ENCODE measurements at regions not wholly inside any gene's neighbourhood (a gene's known extent, or its start where the extent isn't known, plus 50 kb on each side); places are given as distances from the start of the nearest gene placed in this dataset.
A peak's percentile ranks its signal among the peaks of the same experiment; 100 is the strongest.

DNA sequence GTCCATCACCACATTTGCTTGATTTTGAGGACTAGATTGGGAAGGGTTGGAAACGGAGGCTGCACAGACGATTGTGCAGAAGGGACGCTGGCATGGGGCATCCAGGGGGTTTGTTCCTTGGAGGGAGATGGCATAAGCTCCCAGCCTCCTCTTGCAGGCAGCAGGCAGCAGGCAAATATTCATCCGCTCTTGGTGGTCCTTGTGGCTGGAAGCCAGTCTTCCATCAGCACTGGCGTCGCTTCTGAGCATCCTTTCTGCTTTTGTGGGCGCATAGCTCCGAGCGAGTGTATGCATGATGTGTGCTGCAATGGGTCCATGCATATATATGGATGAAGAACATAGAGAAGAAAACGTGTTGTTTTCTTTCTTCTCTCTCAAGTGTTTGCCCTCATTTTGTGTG, 166.1 kb upstream of the NTM start:
- no peak for DNase-seq
- Histone ChIP-seq H3K27me3 (ENCODE audit: insufficient read depth, low read depth, severe bottlenecking) (no peaks in the 10 kb centered on the region), H3K9me3 (ENCODE audit: severe bottlenecking) (no peaks in the 10 kb centered on the region), H3K4me3 (ENCODE audit: low read depth, low read length) (no peak overlapping the region), H3K27ac (no peak overlapping the region), H3K36me3 (no peaks in the 10 kb centered on the region)
- TF ChIP-seq, protein P1, sequence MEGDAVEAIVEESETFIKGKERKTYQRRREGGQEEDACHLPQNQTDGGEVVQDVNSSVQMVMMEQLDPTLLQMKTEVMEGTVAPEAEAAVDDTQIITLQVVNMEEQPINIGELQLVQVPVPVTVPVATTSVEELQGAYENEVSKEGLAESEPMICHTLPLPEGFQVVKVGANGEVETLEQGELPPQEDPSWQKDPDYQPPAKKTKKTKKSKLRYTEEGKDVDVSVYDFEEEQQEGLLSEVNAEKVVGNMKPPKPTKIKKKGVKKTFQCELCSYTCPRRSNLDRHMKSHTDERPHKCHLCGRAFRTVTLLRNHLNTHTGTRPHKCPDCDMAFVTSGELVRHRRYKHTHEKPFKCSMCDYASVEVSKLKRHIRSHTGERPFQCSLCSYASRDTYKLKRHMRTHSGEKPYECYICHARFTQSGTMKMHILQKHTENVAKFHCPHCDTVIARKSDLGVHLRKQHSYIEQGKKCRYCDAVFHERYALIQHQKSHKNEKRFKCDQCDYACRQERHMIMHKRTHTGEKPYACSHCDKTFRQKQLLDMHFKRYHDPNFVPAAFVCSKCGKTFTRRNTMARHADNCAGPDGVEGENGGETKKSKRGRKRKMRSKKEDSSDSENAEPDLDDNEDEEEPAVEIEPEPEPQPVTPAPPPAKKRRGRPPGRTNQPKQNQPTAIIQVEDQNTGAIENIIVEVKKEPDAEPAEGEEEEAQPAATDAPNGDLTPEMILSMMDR (IDR thresholded peaks at IDR 0.05; ENCODE audit: low read depth, low read length), result no peak

DNA sequence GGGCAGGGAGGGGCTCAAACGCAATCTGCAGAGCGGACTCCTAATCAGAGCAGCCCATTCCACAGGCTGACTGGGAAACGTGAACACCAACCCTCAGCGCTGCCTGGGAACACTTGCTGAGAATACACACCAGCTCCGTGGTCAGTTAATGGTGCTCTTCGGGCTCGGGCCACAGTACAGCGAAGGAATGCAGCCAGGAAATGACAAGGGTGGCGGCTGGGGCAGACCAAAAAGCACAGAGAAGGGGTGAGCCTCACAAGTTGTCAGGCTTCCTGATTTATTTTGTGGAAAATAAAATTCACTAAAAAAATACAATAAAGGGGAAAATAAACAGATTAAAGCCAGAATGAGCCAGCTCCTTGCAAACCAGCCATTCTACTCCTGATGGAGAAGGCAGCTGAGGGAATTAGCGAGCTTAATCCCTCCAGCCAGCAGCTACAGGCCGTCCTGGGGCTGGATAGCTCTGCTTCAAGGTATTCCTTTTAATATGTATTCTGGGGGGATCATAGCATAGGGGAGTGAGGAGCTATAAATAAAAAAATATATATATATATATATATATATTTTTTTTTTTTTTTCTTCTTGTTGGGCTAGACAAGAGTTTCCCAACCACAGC, 165.5 kb upstream of the NTM start:
- DNase-seq, result peak; percentile 60
- H3K36me3 ChIP-seq, result no peaks in the 10 kb centered on the region
- H3K27ac ChIP-seq, result no peak overlapping the region
- H3K27me3 ChIP-seq (ENCODE audit: insufficient read depth, low read depth, severe bottlenecking), result no peaks in the 10 kb centered on the region
- TF ChIP-seq, protein P1 (IDR thresholded peaks at IDR 0.05; ENCODE audit: low read depth, low read length), result no peak
- no peaks in the 10 kb centered on the region for H3K9me3 ChIP-seq (ENCODE audit: severe bottlenecking)
- no peak overlapping the region for H3K4me3 ChIP-seq (ENCODE audit: low read depth, low read length)

DNA sequence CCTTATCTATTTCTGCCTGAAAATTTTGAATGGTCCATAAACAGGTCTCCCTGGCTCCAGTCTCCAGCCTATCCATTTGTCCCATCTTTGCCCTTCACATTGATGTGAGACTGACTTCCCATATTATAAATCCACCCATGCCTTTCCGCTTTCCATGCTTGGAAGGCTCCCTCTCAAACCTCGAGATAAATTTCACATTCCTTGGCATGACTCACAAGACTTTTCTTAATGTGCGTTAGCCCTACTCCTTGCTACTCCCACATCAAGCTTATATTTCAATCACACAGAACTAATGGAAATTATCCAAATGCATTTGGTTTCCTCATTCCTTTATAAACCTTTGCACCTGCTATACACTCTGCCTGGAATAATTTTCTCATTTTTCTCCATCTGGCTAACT, 163.7 kb upstream of the NTM start:
- Histone ChIP-seq H3K27ac (no peak overlapping the region), H3K9me3 (ENCODE audit: severe bottlenecking) (no peaks in the 10 kb centered on the region), H3K4me3 (ENCODE audit: low read depth, low read length) (no peak overlapping the region), H3K36me3 (no peaks in the 10 kb centered on the region), H3K27me3 (ENCODE audit: insufficient read depth, low read depth, severe bottlenecking) (no peaks in the 10 kb centered on the region)
- no peak for DNase-seq
- TF ChIP-seq, protein P1 (IDR thresholded peaks at IDR 0.05; ENCODE audit: low read depth, low read length), result no peak

DNA sequence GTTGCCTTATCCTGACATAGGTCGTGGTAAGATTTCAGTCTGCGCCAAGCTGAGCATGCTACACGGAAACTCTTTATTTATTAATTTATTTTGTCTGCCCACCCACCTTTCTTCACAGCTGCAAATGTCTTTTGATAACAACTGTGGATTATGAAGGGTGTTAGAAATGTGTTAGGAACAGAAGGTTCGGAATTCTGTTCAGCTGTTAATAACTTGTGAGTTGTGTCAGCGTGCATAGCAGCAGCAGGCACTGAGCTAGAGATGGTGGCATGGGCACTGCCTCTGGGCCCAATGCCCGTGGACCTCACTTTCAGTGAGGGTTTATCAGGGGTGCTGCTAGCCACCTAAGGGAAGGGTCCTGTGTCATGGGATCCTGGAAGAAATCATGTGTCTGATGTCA, 162.5 kb upstream of the NTM start:
- TF ChIP-seq, protein P1 (IDR thresholded peaks at IDR 0.05; ENCODE audit: low read depth, low read length), result no peak
- no peaks in the 10 kb centered on the region for H3K9me3 ChIP-seq (ENCODE audit: severe bottlenecking)
- H3K27ac ChIP-seq, result no peak overlapping the region
- no peaks in the 10 kb centered on the region for H3K27me3 ChIP-seq (ENCODE audit: insufficient read depth, low read depth, severe bottlenecking)
- no peaks in the 10 kb centered on the region for H3K36me3 ChIP-seq
- no peak for DNase-seq
- H3K4me3 ChIP-seq (ENCODE audit: low read depth, low read length), result no peak overlapping the region

DNA sequence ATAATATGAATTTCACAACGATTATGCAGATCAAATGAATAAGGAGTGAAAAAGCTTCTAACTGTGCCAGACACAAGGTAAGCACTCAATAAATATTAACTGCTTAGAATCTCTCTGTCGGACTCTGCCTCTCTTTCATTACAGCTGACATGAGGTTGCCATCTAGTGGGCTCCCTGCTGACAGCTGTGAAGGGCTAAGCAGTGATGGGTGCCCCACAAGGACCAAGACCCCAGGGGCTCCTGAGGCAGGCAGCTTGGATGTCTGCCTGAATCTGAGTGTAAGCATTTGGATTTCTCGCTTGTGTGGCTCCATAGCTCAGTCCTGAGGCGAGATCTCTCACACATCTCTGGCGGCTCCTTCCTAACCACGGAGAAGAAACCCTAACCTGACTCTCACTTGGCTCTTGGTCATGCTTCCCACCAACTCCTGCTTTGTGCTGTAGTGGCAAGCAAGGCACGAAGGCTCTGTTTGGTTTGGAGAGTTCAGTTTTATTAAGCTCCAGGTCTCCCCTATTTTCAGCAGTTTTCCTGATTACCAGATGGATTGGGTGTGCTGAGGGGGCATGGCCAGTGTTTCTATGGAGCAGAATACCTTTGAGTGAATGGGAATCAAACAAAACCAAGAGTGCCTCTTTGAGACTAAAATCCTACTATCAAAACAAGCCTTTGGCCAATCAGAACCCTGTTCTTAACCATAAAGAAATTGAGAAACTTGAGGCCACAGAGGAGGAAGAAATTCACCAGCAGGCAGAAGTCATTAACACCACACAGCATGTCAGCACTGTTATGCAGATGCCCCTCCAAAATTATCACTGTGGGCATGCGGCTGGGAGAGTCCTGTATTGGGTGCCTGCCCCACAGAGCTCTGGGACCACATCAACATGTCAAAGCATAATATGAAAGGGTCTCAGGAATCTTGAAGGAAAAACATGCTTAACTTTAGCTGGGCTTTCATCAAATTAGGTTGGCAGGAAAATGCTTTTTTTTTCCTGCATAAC, 152.8 kb upstream of the NTM start:
- TF ChIP-seq, protein P1 (IDR thresholded peaks at IDR 0.05; ENCODE audit: low read depth, low read length), result peak; percentile 73
- Histone ChIP-seq H3K27me3 (ENCODE audit: insufficient read depth, low read depth, severe bottlenecking) (no peaks in the 10 kb centered on the region), H3K9me3 (ENCODE audit: severe bottlenecking) (no peaks in the 10 kb centered on the region), H3K27ac (no peak overlapping the region), H3K4me3 (ENCODE audit: low read depth, low read length) (no peak overlapping the region), H3K36me3 (no peaks in the 10 kb centered on the region)
- DNase-seq, result peak; percentile 62

All from WERI-Rb-1 (cell line).